HG02571 (cell line): ENCODE measurements at regions not wholly inside any gene's neighbourhood (a gene's known extent, or its start where the extent isn't known, plus 50 kb on each side); places are given as distances from the start of the nearest gene placed in this dataset.
"Not testable (repeated sequence)": the region's sequence is repeated elsewhere in the genome, so short reads cannot be mapped to it uniquely, and the experiment has no call there.

Source experiments
- ATAC-seq: cut with Tn5 transposase; IDR thresholded peaks from one replicate; pipeline ENCODE4 v1.9.1; 2021; ENCODE audit warnings: mild to moderate bottlenecking, moderate library complexity; ENCODE audit not compliant: unreplicated experiment

GRCh38 chr2:210859314-210859713, 302.9 kb downstream of the CPS1 start:
- no peak for ATAC-seq

GRCh38 chr2:210860276-210860675, 303.9 kb downstream of the CPS1 start:
- no peak for ATAC-seq

- ATAC-seq = no peak
These were observed 304.8 kb downstream of the CPS1 start for GRCh38 chr2:210861038-210861665.

- no peak for ATAC-seq
These were observed 306.1 kb downstream of the CPS1 start for GRCh38 chr2:210862283-210863065.

DNA sequence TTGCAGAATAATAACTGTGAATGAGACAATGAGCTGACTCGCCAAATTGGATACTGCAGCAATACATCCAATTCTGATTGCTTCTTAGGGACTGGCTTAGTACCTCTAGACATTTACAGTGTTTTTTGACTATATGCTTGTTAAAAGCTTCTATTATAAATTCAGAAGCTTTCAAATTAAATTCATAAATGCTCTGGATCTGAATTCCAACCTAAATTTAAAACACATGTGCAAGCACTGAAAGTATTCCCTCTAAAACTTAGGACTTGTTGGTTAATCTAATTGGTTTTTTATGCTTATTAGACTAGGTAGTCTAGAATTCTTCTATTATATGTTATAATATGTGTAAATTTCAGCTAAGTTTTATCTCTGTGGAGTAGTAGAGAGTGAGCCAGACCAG, 306.9 kb downstream of the CPS1 start:
- no peak for ATAC-seq

DNA sequence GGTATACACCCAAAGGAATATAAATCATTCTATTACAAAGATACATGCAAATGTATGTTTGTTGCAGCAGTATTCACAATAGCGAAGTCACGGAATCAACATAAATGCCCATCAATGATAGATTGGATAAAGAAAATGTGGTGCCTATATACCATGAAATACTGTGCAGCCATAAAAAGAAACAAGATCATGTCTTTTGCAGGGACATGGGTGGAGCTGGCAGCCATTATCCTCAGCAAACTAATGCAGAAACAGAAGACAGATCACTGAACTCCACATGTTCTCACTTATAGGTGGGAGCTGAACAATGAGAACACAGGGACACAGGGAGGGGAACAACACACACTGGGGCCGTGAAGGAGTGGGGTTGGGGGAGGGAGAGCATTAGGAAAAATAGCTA, 315.2 kb downstream of the CPS1 start:
- not testable (repeated sequence) for ATAC-seq

DNA sequence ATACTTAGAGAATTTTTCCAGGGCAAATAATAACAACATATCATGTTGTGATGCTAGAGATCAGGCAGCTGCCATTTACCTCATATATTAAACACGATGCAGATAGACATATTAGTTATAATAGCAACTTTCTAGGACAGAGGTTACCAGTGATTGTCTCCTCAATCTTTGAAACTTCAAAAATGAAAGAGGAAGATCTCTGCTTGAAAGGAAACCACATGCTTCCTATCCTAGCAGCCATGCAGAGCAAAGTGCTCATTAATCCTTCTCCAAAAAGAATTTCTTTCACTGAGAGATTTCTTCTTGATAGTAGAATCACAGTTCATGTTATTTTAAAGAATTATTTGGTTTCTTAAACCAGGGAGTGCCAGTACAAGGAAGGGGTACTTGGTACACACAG, 317.2 kb downstream of the CPS1 start:
- ATAC-seq = no peak

GRCh38 chr2:210884227-210884626, 327.8 kb downstream of the CPS1 start:
- no peak for ATAC-seq

GRCh38 chr2:210888035-210888434, 331.6 kb downstream of the CPS1 start:
- no peak for ATAC-seq

GRCh38 chr2:210895132-210895531, 338.7 kb downstream of the CPS1 start:
- no peak for ATAC-seq

DNA sequence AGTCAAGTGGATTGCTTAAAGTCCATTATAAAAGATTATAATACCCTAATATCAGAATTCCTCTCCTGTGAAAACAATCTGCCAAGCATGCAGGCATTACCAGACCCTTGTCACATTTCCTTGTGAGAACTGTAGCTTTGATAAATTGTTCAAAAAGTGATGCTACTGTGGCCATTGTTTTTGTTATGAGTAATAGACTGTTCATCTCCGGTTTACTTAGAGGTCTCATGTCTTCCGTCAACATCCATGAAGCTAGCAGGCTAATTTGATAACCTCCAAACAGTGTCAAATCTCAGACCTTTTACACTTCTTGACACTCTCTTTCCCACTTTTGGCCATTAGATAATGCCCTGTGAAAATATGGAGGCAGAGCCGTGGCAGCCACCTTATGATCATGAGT, 342.7 kb downstream of the CPS1 start:
- no peak for ATAC-seq

GRCh38 chr2:210901326-210901725, 344.9 kb downstream of the CPS1 start:
- ATAC-seq = no peak

DNA sequence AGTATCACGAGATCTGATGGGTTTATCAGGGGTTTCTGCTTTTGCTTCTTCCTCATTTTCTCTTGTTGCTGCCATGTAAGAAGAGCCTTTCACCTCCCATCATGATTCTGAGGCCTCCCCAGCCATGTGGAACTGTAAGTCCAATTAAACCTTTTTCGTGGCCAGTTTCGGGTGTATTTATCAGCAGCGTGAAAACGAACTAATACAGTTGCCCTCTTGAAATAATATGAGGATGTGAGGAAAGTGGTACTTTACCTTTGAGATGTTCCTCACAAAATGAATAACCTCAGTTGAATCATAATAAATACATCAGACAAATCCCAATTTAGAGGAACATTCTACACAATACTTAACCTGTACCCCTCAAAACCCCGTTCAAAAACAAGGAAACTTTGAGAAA, 356.4 kb downstream of the CPS1 start:
- ATAC-seq = no peak

DNA sequence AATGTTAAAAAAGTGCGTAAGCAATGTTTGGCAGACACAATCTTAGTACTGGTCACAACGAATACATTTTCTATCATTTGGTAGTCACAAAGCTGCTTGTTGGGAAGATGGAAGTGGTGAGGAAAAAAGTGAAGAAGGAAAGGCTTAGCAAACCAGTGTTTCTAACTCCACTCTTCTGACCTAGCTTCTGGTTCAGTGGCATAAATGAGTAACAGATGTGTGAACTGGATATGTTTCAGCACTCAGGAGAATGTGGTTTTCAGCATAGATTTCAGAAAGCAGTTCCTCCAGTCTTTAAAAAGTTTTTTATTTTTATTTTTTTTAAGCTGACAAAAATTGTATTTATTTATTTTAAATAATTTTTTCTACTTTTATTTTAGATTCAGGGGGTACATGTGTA, 357.1 kb downstream of the CPS1 start:
- ATAC-seq = no peak

DNA sequence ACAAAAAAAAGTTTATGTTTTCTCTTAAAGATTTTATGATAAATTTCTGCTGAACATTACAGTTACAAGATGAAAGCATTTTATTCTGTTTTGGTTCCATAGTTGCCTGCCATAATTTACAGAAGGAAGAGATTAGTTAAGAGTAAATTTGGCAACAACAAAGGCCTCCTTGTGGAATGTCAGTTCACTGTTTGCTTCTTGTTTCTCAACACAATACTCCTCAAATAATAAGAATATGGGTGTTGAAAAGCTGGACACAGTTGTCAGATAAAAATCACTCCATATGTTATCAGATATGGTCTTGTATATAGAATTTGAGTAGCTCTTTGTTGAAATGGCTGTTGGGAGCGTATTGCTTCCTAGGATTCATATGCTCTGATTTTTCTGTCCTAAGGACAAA, 359.5 kb downstream of the CPS1 start:
- no peak for ATAC-seq

DNA sequence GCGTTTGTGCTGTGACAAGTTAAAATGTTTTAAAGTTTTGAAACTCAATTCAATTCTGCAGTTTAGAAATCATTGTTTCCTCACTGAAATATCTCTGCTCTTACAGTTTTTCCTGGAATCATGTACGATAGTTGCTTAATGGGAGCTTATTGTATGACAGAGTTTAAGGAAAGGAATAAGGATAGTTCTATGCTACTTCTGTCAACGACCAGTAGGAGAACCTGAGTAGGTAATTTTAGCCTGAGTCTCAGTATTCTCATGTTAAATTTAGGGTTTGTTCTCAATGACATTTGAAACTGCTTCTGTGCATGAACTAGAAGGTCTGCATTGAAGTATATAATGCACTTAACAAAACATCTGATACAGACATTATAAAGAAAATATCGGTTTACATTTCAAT, 361.1 kb downstream of the CPS1 start:
- ATAC-seq = no peak

DNA sequence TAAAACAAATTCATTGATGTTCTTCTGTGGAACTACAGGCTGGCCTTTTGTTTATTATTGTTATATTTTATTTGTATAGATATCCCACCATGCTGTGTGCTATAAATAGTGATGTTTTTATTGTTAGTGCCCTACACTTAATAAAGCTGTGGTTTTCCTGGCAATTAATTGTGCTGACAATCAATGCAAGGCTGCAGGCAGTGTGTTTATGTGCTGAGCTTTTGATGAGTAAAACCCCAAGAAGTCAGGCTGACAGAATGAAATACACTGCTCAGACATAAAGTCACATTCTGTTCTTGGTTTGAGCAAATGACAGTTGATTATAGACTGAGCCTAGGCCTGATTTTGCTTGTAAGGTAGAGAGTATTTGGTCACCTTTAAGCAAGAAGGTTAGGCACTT, 362.7 kb downstream of the CPS1 start:
- ATAC-seq = no peak

DNA sequence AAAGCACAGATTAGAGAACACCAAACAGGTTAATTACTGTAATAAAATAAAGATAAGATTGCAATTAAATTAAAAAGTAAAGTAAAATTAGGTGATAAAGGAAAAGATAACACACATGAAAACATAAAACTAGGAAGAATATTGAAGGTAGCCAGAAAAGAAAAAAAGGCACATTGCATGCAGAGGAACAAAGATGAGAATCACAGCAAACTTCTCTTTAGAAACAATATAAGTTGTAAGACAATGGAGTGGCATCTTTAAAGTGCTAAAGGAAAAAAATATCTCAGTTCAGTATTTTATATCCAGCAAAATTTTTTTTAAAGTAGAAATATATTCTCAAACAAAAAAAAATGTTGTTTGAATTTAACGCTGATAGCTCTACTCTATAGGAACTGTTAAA, 366.0 kb downstream of the CPS1 start:
- ATAC-seq = no peak

GRCh38 chr2:210928714-210929113, 372.3 kb downstream of the CPS1 start:
- no peak for ATAC-seq

GRCh38 chr2:210938228-210938627, 381.8 kb downstream of the CPS1 start:
- ATAC-seq = no peak

- ATAC-seq = no peak
These were observed 390.0 kb downstream of the CPS1 start for GRCh38 chr2:210946395-210946794.

- ATAC-seq = not testable (repeated sequence)
These were observed 394.1 kb downstream of the CPS1 start for GRCh38 chr2:210950434-210951060.
